LoVo (cell line): ENCODE measurements at regions not wholly inside any gene's neighbourhood (a gene's known extent, or its start where the extent isn't known, plus 50 kb on each side); places are given as distances from the start of the nearest gene placed in this dataset.

Experiments used
- DNase-seq: peaks from one replicate; pipeline ENCODE4 v3.0.0-alpha.2; 2016; ENCODE audit warnings: low spot score

GRCh38 chr20:24777746-24778145 lies 171.3 kb upstream of the CST7 start:
- no peak for DNase-seq

DNA sequence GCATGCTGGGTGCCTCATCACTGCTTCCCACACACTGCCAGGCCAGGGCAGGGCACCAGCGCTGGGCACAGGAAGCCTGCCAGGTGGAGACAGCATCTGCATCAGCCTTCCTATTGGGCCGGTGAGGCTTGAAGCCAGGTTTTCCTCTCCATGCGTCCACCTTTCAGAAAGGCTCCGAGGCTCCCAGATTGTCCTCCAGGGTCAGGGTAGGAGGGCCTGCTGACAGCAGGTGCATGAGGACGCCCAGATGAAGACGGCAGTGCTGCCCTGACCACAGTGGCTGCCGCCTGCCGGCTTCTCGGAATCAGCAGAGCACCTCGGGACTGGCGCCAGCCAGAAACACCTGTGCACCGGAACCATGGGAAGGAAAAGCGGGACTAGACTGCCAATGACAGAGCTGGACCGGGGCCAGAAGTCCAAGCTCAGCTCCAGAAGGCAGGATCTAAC lies 170.5 kb upstream of the CST7 start:
- DNase-seq = no peak

- no peak for DNase-seq
Measured at GRCh38 chr20:24779131-24779530, 169.9 kb upstream of the CST7 start.

GRCh38 chr20:24779946-24780345 lies 169.1 kb upstream of the CST7 start:
- no peak for DNase-seq

DNA sequence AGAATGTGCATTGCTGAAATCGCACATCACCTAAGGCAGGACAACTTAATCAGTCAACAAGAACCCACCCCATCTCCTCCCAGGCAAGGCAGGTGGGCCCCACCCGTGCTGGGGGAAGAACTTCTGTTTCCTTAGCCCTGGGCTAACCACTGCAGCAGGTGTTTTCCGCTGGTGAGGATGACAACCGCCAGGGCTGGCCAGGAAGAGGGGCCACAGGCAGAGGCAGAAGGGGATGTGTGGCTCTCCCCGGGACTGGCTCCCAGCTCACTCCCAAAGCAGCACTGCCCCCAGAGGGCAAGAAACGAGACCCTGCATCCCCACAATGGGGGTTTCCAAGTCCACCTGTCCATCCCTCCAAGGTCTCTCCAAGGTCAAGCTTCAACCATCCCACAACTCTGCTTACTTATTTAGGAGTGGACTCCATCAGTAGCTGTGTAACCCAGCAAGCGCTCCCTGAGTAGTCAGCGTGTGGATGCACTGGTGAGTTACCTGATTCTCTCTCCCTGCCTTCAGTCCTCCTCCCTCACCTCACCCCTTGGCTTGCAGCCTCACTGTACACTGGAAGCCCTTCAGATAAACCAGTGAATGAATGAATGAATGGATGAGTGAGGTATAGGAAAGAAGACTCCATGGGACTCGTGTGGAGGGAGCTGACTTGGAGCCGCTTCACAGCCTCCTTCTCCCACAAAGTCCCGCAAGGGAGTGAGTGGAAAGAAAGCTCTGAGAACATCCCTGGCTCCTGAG lies 168.2 kb upstream of the CST7 start:
- no peak for DNase-seq

GRCh38 chr20:24781418-24781980 lies 167.6 kb upstream of the CST7 start:
- no peak for DNase-seq

- no peak for DNase-seq
Measured at GRCh38 chr20:24782301-24782700, 166.8 kb upstream of the CST7 start.

DNA sequence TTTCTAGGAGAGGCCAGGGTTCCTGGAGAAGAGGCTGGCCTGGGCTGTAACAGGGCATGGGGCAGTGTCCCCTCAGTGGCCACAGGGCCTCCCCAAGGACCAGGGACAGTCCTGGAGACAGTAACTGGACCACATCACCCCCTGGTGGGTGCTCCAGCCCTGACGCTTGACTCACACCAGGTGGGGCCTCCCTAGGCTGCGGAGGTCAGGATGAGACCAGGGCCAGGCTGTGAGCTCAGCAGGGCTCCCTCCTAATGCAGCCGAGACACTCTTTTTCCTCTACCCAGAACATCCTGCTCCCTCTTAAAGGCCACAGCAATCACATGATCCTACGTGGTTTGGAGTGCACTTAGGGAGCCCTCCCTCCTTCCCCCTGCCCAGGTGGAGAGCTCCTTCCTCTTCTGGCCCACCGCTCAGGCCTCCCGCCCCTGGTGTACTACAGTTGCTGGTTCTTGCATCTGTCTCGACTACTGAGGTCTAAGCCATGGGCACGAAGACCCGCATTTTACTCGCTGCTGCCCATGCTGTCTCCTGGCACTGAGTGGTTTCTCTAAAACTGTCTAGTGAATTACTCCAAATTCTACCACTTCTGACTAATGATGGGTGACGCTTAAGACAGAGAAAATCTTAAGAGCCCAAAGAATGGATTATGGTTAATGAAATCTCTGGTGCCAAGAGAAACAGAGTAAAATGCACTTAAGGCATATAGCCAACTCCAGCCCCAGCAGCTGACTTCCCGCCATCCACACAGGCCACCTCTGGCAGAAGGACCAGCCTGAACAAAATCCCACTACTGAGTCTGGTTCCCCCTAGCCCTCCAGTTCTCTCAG lies 166.1 kb upstream of the CST7 start:
- DNase-seq = no peak

DNA sequence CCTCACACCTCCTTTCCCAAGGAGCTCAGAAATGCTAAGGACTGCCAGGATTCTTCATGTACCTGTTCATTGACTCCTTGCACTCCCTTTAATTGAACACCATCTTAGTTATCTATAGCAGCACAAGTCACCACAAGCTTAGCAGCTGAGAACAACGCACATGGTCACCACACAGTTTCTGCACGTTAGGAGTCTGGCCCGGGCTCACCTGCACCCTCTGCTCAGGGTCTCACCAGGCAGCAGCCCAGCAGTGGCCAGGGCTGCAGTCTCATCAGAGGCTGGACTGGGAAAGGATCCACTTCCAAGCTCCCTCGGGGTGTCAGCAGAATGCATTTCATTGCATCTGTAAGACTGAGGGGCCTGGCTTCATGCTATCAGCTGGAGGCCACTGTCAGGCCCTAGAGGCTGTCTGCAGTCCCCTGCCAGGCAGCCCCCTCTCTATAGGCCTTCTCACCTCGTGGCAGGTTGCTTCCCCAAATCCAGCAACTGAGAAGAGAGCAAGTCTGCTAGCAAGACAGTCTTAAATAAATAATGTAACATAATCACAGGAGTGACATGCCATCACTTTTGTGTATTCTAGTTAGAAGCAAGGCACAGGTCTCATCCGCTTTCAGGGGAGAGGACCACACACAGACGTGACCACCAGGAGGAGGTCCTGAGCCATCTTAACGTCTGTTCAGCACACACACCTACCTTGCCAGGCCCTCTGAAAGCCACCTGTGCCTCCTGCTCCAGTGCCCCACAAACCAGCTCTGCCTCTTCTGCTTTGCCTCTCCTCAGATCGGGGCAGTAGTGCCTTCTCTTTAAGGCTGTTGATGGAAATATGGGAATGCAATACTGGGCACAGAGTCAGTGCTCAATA lies 165.2 kb upstream of the CST7 start:
- DNase-seq = peak; percentile 10

GRCh38 chr20:24784607-24785006 lies 164.5 kb upstream of the CST7 start:
- no peak for DNase-seq

DNA sequence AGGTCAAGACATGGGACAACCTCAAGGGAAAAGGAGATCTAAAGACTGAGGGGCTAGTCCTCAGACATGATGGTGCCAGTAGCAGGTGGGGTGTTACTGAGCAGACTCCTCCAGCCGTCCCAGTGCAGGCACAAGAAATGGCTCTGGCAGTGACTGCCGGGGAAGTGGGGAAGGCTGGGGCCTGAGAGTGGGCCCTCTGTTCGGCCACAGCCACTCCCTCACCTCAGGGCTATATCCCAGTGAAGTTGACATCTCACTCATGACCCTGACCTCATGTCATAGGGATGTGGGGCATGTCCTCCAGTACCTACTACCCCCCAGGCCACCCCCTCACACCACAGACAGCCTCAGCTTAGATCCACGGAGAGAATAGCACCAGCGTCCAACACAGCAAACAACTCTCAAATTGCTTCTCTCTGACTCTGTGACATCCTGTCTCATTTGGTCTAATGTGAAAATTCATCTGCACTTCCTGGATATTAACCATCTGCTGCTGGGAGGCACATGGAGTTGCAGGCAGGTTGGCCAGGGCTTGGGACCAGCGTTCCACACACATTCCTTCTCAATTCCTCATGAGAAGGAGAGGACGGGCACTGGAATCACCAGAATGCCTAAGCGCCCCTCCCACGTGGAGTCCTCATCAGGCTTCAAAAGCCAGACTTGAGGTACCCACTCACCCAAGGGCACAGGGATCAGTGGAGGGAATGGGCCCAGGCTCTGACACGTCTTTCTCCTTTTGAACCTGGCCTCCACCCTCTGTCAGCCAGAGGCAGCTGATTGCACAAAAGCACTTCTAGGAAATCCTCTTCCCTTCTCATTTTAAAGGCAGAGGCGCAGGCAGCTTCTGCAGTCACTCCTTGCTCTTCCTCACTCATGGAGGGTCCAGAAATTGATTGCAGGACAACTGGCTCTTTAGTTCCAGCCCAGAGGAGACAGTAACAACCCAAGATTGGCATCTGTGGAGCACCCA lies 163.6 kb upstream of the CST7 start:
- no peak for DNase-seq

DNA sequence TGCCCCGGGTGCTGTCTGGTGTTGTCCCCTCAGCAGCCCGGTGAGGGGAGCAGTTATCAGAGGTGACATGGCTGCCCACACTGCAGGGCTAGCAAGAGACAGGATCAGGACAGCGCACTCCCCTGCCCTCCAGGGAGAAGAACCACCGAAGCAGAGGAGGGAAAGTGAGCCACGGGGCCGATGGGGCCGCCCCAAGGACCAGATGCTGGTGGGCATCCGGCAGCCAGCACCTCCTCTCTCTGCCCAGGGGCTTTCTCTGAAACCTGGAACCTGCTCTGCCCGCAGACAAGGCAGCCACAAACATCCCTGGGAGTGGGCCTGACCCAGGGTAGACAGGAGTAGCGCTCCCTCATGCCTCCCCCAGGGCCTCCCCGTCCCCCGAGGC lies 163.0 kb upstream of the CST7 start:
- DNase-seq = no peak

DNA sequence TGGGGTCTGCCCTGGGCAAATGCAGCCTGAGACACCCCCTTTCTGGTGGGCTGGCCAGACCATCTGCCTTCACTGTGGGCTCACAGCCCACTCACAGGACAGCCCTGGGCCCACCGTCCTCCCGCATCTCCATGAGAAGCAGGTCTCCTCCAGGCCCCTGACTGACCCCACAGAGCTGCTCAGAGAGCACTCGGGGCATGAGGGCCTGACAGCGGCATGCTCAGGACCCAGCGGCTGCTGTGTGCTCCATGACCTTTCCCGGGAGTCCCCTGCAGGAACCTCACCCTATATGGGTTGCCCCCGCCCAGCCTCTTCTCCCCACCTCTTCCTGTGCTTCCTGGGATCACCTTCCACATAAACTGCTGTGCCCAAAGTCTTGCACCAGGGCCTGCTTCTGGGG lies 162.4 kb upstream of the CST7 start:
- no peak for DNase-seq

DNA sequence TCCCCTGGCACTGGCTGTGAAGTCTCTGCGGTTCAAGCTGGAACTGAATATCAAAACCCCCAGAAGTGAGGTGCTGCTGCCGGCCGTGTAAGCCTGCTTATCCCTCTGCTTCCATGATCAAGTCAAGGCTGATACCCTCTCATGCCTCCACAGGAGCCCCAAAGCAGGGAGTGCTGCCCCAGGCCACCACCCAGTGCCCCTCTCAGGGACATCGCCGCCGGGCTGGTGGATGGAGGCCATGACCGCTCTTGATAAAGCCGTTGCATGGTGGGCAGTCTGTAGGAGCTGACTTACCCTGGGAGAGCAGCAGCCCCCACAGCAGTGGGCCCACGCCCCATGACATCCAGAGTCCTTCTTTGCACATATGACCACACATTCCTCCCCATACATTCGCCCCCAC lies 162.0 kb upstream of the CST7 start:
- DNase-seq = no peak

DNA sequence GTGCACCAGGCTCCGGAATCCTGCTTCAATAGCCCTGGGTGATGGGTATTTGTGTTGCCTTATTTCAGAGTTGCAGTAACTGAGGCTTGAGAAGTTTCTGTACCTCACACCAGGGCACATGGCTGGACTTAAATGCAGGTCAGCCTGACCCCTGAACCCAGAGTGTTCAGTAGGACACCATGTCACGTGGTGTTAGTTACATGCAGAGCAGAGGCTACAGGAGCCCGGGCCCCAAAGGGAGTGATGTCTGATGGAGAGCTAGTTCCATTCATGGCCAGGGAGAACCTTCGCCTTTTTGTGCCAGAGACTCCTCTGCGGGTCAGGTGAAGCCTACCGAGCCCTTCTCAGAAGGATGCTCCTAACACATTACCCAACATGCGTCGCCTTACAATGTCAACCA lies 161.4 kb upstream of the CST7 start:
- no peak for DNase-seq

DNA sequence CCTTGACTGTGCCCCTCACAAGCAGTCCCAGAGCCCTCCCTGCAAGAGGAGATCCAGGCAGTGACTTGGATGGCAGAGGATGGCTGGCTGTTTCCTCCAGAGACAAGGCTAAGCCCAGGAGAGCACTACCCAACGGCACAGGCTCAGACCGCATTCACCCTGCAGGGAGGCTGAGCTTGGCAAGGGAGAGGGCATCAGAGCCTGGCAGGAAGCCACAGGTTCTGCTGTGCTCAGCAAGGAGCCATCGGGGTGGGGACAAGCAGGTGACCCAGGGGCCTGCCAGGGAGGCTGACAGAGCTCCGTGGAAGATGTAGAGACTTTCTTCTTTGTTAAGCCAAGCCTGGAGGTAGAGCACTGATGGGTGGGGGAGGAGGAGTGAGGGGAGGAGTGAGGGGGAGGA lies 159.2 kb upstream of the CST7 start:
- no peak for DNase-seq

DNA sequence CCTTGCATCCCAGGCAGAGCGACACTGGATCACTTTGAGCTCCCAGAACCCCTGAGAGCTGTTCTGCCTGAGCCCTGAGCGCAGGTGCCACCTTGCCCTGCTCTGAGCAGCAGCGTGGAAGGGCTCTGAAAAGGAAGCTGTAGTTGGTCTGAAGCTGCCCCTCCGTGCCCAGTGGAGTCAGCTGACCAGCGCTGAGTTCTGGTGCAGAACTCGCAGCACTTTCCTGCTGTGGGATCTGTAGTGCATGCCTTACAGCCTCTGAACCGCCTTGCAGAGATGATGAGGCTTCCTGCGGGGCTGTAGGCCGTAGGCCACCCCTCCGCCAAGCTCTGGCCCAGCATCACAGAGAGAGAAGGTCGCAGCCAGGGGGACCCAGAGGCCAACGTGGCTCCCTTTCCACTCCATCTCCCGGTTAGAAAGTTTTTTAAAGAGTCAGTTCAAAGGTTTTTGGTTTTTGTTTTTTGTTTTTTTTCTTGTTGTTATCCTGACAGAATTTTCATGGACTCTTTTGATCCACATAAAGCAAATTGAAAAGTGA lies 158.3 kb upstream of the CST7 start:
- no peak for DNase-seq

GRCh38 chr20:24791953-24792352 lies 157.1 kb upstream of the CST7 start:
- no peak for DNase-seq

GRCh38 chr20:24792641-24793495 lies 156.2 kb upstream of the CST7 start:
- no peak for DNase-seq

DNA sequence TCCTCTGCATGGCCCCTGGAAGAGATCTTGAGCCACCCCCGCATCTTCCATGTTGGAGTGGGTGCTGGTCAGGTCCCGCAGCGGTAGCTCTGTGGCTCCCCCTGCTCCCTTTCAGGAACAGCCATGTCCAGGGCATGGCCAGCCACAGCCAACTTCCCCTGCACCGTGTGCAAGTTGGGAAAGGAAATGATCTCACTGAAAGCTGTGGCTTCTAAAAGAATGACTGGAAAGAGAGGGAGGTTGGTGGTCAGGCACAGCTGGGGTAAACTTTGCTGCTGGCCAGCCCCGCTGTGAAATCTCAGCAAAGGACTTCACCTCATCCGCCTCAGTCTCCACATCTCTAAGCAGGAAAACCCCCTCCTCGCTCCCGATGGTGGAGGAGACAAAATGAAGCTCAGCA lies 153.6 kb upstream of the CST7 start:
- DNase-seq = no peak
